Ovary (tissue), 7 donors: ENCODE measurements at regions not wholly inside any gene's neighbourhood (a gene's known extent, or its start where the extent isn't known, plus 50 kb on each side); places are given as distances from the start of the nearest gene placed in this dataset.
A peak's percentile ranks its signal among the peaks of the same experiment; 100 is the strongest.
"Not testable (repeated sequence)": the region's sequence is repeated elsewhere in the genome, so short reads cannot be mapped to it uniquely, and the experiment has no call there.

Source experiments
- DNase-seq, 5 donors: peaks; one replicate each; pipeline ENCODE4 v3.0.0-alpha.2; 2019 to 2020
- H3K27ac ChIP-seq, 2 donors: fragments of 200-600 bp; one replicate each; pipeline versions ENCODE4 v1.5.1 to v1.8.0; 2019 to 2022
- H3K27me3 ChIP-seq: fragments of 200-600 bp; one replicate; pipeline ENCODE4 v1.8.0; 2022
- H3K36me3 ChIP-seq: fragments of 200-600 bp; sonication (generic); one replicate; pipeline ENCODE4 v1.5.1; 2019
- H3K4me1 ChIP-seq: one replicate; pipeline ENCODE4 v1.8.1; 2013; ENCODE audit warnings: mild to moderate bottlenecking, moderate library complexity; ENCODE audit not compliant: insufficient read depth
- H3K4me3 ChIP-seq: fragments of 200-600 bp; sonication (generic); one replicate; pipeline ENCODE4 v1.5.1; 2017
- H3K9me3 ChIP-seq, 2 donors: fragments of 200-600 bp in 1 of 2; sonication (generic) in 1 of 2; one replicate each; pipeline versions ENCODE4 v1.5.1 to v1.8.1; 2013 to 2019; ENCODE audit warnings: mild to moderate bottlenecking in 1 of 2, moderate library complexity in 1 of 2
- EP300 ChIP-seq: sonication (generic); formaldehyde crosslinking; IDR thresholded peaks from one replicate; pipeline ENCODE4 v1.6.1; 2017; ENCODE audit warnings: antibody characterized with exemption
- POLR2A ChIP-seq: fragments of 450-650 bp; IDR thresholded peaks from one replicate; pipeline ENCODE4 v1.6.1; 2017; ENCODE audit warnings: antibody characterized with exemption, mild to moderate bottlenecking, moderate library complexity
- WGBS, 3 donors: extraction: QIAGEN DNeasy Blood & Tissue Kit in 1 of 3; methylation state at CpG; one replicate each; pipeline versions ENCODE4 v1.1.5 to v1.1.7; 2013 to 2017; 5-methylcytosine and 5-hydroxymethylcytosine counted together
- intact Hi-C, 4 donors: fragments of 100-400 bp; cut with DNase I; formaldehyde crosslinking; loops; one replicate each; pipeline versions ENCODE4 v1.11.0 to v1.15.1; 2022 to 2023
- TF ChIP-seq, protein P1 (sequence below), 3 donors: fragments of 450-650 bp in 2 of 3; fragments of 200-600 bp in 1 of 3; IDR thresholded peaks; one replicate each; pipeline versions ENCODE4 v1.5.1 to v1.8.0; 2016 to 2022; ENCODE audit warnings: antibody characterized with exemption in 3 of 3, mild to moderate bottlenecking in 1 of 3
- donor health status: DM: no; HTN: no; CAD: no; lungs with moderate emphysema.
- donor health status: DM: no; HTN: no; CAD: no.
- donor health status: Bipolar disorder and iron deficiency.
- donor health status: DM: no; HTN: no; CAD: no.
- donor health status: DM: yes; HTN: yes; CAD: no.

- 77 to 86% (median 81%) methylated on average over 10 of the region's 10 CpGs for WGBS, 3 donors
- intact Hi-C loops: no loop called here
- H3K9me3 ChIP-seq: no peaks in the 10 kb centered on the region
- H3K27me3 ChIP-seq: no peaks in the 10 kb centered on the region
- DNase-seq: no peak
- peaks cover 3% of the 10 kb centered on the region for H3K4me1 ChIP-seq
- H3K36me3 ChIP-seq: no peaks in the 10 kb centered on the region
- H3K4me3 ChIP-seq: no peak overlapping the region
- H3K27ac ChIP-seq: no peak overlapping the region
- no peak for TF ChIP-seq POLR2A
Measured at GRCh38 chr12:131391399-131391798, 319.5 kb upstream of the SFSWAP start.

GRCh38 chr12:131394752-131395151, 316.1 kb upstream of the SFSWAP start:
- H3K4me1 ChIP-seq, H3K9me3 ChIP-seq, H3K4me3 ChIP-seq, DNase-seq, H3K27me3 ChIP-seq, intact Hi-C loops, H3K27ac ChIP-seq, H3K36me3 ChIP-seq: not testable (repeated sequence)
- WGBS, 3 donors: 58 to 83% (median 70%) methylated on average over 11 of the region's 11 CpGs

GRCh38 chr12:131395209-131395684, 315.6 kb upstream of the SFSWAP start:
- WGBS, 3 donors: 76 to 85% (median 76%) methylated on average over 5 of the region's 5 CpGs
- H3K9me3 ChIP-seq, H3K4me3 ChIP-seq, H3K36me3 ChIP-seq, intact Hi-C loops, H3K27ac ChIP-seq, H3K4me1 ChIP-seq, DNase-seq, H3K27me3 ChIP-seq: not testable (repeated sequence)

DNA sequence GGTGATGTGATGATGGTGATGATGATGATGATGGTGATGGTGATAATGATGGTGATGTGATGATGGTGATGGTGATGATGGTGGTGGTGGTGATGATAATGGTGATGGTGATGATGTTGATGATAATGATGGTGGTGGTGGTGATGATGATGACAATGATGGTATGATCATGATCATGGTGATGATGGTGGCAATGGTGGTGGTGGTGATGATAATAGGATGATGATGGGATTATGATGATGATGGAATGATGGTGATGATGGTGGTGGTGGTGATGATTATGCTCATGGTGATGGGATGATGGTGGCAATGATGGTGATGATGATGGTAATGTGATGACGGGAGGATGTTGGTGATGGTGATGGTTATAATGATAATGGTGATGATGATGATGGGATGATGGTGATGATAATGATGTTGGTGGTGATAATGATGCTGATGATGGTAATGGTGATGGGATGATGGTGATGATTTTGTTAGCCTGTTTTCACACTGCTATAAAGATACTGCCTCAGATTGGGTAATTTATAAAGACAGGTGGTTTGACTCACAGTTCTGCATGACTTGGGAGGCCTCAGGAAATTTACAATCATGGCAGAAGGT, 314.8 kb upstream of the SFSWAP start:
- H3K27me3 ChIP-seq: no peaks in the 10 kb centered on the region
- no peak for DNase-seq
- 88 to 94% (median 90%) methylated on average over 1 of the region's 1 CpG for WGBS, 3 donors
- no peaks in the 10 kb centered on the region for H3K36me3 ChIP-seq
- intact Hi-C loops: no loop called here
- no peak for TF ChIP-seq EP300
- TF ChIP-seq POLR2A: no peak
- TF ChIP-seq, protein P1, sequence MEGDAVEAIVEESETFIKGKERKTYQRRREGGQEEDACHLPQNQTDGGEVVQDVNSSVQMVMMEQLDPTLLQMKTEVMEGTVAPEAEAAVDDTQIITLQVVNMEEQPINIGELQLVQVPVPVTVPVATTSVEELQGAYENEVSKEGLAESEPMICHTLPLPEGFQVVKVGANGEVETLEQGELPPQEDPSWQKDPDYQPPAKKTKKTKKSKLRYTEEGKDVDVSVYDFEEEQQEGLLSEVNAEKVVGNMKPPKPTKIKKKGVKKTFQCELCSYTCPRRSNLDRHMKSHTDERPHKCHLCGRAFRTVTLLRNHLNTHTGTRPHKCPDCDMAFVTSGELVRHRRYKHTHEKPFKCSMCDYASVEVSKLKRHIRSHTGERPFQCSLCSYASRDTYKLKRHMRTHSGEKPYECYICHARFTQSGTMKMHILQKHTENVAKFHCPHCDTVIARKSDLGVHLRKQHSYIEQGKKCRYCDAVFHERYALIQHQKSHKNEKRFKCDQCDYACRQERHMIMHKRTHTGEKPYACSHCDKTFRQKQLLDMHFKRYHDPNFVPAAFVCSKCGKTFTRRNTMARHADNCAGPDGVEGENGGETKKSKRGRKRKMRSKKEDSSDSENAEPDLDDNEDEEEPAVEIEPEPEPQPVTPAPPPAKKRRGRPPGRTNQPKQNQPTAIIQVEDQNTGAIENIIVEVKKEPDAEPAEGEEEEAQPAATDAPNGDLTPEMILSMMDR (IDR thresholded peaks at IDR 0.05): no peak
- H3K9me3 ChIP-seq: no peaks in the 10 kb centered on the region
- H3K4me3 ChIP-seq: no peak overlapping the region
- H3K4me1 ChIP-seq: no peaks in the 10 kb centered on the region
- no peak overlapping the region for H3K27ac ChIP-seq

- Histone ChIP-seq H3K9me3 (no peaks in the 10 kb centered on the region), H3K27ac (no peak overlapping the region), H3K36me3 (no peaks in the 10 kb centered on the region), H3K4me1 (peaks cover 5% of the 10 kb centered on the region), H3K27me3 (no peaks in the 10 kb centered on the region), H3K4me3 (no peak overlapping the region)
- TF ChIP-seq POLR2A (no peak), EP300 (no peak)
- TF ChIP-seq, protein P1 (IDR thresholded peaks at IDR 0.05): no peak
- WGBS, 3 donors: 76 to 79% (median 78%) methylated on average over 5 of the region's 5 CpGs
- DNase-seq: no peak
- intact Hi-C loops: no loop called here
Measured at GRCh38 chr12:131397493-131398181, 313.3 kb upstream of the SFSWAP start.

- intact Hi-C loops: no loop called here
- H3K27ac ChIP-seq: no peak overlapping the region
- no peaks in the 10 kb centered on the region for H3K27me3 ChIP-seq
- H3K36me3 ChIP-seq: no peaks in the 10 kb centered on the region
- peaks cover 12% of the 10 kb centered on the region for H3K4me1 ChIP-seq
- no peak for DNase-seq
- H3K4me3 ChIP-seq: no peak overlapping the region
- no peaks in the 10 kb centered on the region for H3K9me3 ChIP-seq
- no peak for TF ChIP-seq POLR2A
- TF ChIP-seq, protein P1 (IDR thresholded peaks at IDR 0.05): no peak
- no peak for TF ChIP-seq EP300
Measured at GRCh38 chr12:131399000-131399399, 311.9 kb upstream of the SFSWAP start.

- intact Hi-C loops, H3K4me3 ChIP-seq, H3K27me3 ChIP-seq, H3K36me3 ChIP-seq, H3K9me3 ChIP-seq, DNase-seq: not testable (repeated sequence)
- 87 to 94% (median 90%) methylated on average over 3 to 4 of the region's 4 CpGs for WGBS, 3 donors
- Histone ChIP-seq H3K27ac (peak overlapping the region; percentile 8 to 46), H3K4me1 (peaks cover 12% of the 10 kb centered on the region)
Measured at GRCh38 chr12:131400668-131401294, 310.1 kb upstream of the SFSWAP start.

GRCh38 chr12:131401907-131402633, 308.8 kb upstream of the SFSWAP start:
- H3K27ac ChIP-seq: peak overlapping the region; percentile 59 to 83
- not testable (repeated sequence) for H3K4me3 ChIP-seq, H3K9me3 ChIP-seq, H3K27me3 ChIP-seq, H3K36me3 ChIP-seq
- intact Hi-C loops: loop anchor here in 1 of 4 donors (1.0 kb wide), 1 partner anchor 135 kb away; no protein-coding TSS in a partner anchor
- peak; percentile 58 to 82 (median 67) for DNase-seq
- peaks cover 15% of the 10 kb centered on the region for H3K4me1 ChIP-seq
- 20 to 37% (median 23%) methylated on average over 11 to 13 of the region's 13 CpGs for WGBS, 3 donors
